ENCODE measurements at regions not wholly inside any gene's neighbourhood (a gene's known extent, or its start where the extent isn't known, plus 50 kb on each side); places are given as distances from the start of the nearest gene placed in this dataset.

DNA sequence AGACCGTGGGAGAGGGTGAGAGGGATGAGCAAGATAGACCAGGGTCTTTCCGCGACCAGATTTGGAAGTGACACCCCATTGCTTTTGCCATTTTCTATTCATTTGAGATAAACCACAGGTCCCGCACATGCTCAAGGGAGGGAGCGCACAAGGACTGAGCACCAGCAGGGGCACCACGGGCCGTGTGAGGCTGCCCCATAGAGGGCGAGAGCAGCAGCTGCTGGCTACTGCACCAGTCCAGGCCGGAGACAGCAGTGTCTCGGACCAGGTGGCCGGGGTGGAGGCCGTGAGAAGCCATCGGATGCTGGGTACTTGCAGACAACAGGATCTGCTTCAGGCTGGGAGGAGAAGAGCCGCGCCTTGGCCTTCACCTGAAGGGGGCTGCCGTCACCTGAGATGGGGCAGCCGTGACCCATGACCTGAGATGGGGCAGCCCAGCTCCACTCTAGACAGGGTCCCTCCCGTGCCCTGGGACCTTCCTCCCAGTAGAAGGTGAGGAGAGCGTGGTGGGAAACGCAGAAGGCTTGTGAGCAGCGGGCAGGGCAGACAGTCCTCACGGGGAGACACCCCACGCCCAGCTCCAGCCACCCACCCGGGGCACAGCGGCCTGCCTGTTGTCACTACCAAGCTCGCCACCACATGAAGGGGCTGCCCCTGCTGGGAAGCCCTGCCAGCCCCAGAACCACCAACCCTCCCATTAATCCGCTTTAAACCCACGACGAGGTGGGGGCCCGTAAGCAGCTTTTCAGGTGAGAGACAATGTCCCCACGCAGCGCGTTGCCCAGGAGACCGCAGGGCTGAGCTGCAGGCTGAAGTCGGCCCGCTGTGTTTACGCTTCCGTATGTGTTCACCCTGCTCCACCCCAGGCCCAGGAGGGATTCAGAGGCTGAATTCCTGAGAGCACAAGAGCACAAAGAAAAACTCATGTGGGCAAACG, 61.7 kb upstream of the FBRSL1 start:
- TF ChIP-seq, protein P1, sequence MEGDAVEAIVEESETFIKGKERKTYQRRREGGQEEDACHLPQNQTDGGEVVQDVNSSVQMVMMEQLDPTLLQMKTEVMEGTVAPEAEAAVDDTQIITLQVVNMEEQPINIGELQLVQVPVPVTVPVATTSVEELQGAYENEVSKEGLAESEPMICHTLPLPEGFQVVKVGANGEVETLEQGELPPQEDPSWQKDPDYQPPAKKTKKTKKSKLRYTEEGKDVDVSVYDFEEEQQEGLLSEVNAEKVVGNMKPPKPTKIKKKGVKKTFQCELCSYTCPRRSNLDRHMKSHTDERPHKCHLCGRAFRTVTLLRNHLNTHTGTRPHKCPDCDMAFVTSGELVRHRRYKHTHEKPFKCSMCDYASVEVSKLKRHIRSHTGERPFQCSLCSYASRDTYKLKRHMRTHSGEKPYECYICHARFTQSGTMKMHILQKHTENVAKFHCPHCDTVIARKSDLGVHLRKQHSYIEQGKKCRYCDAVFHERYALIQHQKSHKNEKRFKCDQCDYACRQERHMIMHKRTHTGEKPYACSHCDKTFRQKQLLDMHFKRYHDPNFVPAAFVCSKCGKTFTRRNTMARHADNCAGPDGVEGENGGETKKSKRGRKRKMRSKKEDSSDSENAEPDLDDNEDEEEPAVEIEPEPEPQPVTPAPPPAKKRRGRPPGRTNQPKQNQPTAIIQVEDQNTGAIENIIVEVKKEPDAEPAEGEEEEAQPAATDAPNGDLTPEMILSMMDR (IDR thresholded peaks at IDR 0.05; ENCODE audit: insufficient read depth, low read depth, low read length), result no peak
- no peak for TF ChIP-seq EZH2 (IDR thresholded peaks at IDR 0.05; ENCODE audit: insufficient read depth, low read length)

All from astrocyte (in vitro differentiated cells and primary cell).